ENCODE measurements at regions not wholly inside any gene's neighbourhood (a gene's known extent, or its start where the extent isn't known, plus 50 kb on each side); places are given as distances from the start of the nearest gene placed in this dataset.

DNA sequence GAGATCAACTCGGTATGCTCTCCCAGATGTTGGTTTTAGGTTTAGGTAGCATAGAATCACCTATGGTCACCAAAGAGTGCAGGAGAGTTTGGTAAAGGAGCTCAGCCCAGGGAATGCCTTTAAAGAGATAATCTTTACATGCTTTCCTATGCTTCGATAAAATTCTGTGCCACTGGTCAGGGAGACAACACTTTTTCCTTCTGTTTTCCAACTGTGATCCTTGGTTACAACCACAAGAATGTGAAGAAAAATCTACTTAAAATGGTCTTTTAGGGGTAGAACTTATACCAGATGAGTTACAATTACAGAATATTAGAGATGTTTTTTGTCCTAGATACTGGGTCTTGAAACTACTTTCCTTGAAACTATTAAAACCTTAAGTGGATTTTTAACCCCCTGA, 895.6 kb downstream of the TTLL7 start:
- TF ChIP-seq POLR2AphosphoS5 (IDR thresholded peaks at IDR 0.05): no peak
- TF ChIP-seq POLR2A (IDR thresholded peaks at IDR 0.05): no peak
- no peak for TF ChIP-seq EP300 (IDR thresholded peaks at IDR 0.05)
- TF ChIP-seq, protein P1, sequence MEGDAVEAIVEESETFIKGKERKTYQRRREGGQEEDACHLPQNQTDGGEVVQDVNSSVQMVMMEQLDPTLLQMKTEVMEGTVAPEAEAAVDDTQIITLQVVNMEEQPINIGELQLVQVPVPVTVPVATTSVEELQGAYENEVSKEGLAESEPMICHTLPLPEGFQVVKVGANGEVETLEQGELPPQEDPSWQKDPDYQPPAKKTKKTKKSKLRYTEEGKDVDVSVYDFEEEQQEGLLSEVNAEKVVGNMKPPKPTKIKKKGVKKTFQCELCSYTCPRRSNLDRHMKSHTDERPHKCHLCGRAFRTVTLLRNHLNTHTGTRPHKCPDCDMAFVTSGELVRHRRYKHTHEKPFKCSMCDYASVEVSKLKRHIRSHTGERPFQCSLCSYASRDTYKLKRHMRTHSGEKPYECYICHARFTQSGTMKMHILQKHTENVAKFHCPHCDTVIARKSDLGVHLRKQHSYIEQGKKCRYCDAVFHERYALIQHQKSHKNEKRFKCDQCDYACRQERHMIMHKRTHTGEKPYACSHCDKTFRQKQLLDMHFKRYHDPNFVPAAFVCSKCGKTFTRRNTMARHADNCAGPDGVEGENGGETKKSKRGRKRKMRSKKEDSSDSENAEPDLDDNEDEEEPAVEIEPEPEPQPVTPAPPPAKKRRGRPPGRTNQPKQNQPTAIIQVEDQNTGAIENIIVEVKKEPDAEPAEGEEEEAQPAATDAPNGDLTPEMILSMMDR (IDR thresholded peaks at IDR 0.05): no peak
- ATAC-seq: no peak
- H3K36me3 ChIP-seq: no peaks in the 10 kb centered on the region
- H3K27me3 ChIP-seq: no peaks in the 10 kb centered on the region
- H3K4me3 ChIP-seq: no peak overlapping the region
- H3K9me3 ChIP-seq: no peaks in the 10 kb centered on the region
- 53 to 57% methylated on average over 2 of the region's 2 CpGs for WGBS, 2 donors (ENCODE audit: low coverage in 1 of 2)
- no peak overlapping the region for H3K27ac ChIP-seq
- H3K4me1 ChIP-seq: peaks cover 0 to 14% (median 0%) of the 10 kb centered on the region in 3 donors

DNA sequence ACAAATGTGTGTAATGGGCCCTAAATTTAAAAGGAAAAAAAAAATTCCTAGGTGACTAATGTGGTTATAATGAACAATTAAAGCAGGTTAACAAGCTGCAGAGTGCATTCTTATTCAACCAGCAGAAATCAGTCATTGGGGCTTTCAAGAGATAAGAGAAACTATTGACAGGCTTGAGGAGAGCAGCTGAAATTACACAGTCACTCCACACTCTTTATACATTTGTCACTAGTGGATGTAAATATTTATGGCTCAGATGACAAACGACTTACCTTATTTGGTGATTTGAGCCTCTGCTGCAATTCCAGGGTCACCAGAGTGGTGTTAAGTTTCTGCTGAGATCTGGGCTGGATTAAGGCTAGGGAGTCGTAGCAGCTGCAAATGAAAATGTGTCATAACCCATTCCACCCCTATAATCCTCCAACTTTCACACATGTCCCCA, 896.3 kb downstream of the TTLL7 start:
- Histone ChIP-seq H3K36me3 (no peaks in the 10 kb centered on the region), H3K27me3 (no peaks in the 10 kb centered on the region), H3K4me1 (peaks cover 0 to 14% (median 0%) of the 10 kb centered on the region in 3 donors), H3K9me3 (no peaks in the 10 kb centered on the region), H3K4me3 (no peak overlapping the region), H3K27ac (no peak overlapping the region)
- WGBS, 2 donors (ENCODE audit: low coverage in 1 of 2): 42% methylated on average over 2 of the region's 2 CpGs; no CpG with 5 or more reads in 1 of the 2 donors
- ATAC-seq: no peak
- TF ChIP-seq, protein P1 (IDR thresholded peaks at IDR 0.05): no peak
- TF ChIP-seq POLR2A (IDR thresholded peaks at IDR 0.05): no peak
- no peak for TF ChIP-seq POLR2AphosphoS5 (IDR thresholded peaks at IDR 0.05)
- no peak for TF ChIP-seq EP300 (IDR thresholded peaks at IDR 0.05)

DNA sequence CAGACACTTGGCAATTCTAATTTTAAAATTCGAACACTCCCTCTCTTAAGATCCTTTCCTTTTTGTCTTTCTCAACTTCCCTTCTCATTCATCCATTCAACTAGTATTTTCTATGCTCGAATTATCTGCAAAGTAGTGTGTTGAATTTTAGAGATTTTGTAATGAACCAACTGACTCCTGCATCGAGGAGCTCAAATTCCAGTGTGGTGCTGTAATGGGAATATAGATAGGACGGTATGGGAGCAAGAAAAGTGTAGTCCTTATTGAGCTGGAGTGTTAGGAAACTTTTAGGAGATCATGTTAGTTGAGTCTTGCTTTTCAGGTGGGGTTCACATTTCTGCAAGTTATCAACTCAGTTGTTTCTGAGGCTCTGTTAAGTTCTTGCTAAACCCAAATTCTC, 897.5 kb downstream of the TTLL7 start:
- H3K9me3 ChIP-seq: no peaks in the 10 kb centered on the region
- no peak for TF ChIP-seq POLR2A (IDR thresholded peaks at IDR 0.05)
- TF ChIP-seq, protein P1 (IDR thresholded peaks at IDR 0.05): no peak
- no peak for TF ChIP-seq POLR2AphosphoS5 (IDR thresholded peaks at IDR 0.05)
- no peak for TF ChIP-seq EP300 (IDR thresholded peaks at IDR 0.05)

DNA sequence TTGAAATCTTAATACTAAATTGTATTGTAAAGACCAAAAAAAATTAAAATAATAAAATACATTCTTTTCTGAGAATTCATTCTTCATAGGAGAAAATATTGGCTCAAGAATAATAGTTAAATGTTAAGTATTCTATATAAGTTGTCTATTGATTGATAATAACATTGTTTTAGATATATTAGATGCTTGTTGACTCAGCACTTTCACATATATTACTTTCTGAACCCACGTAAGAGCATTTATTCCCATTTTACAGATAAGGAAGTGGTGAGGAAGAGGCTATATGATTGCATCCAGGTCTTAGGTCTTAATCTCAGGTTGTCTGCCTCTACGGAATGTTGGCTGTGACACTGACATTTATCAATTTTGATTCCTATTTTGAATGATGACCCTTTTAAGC, 898.8 kb downstream of the TTLL7 start:
- WGBS, 2 donors (ENCODE audit: low coverage in 1 of 2): 63 to 68% methylated on average over 1 to 2 of the region's 2 CpGs
- Histone ChIP-seq H3K36me3 (no peaks in the 10 kb centered on the region), H3K27me3 (no peaks in the 10 kb centered on the region), H3K9me3 (no peaks in the 10 kb centered on the region), H3K4me3 (no peak overlapping the region), H3K4me1 (peaks cover 0 to 14% (median 0%) of the 10 kb centered on the region in 3 donors), H3K27ac (no peak overlapping the region)
- no peak for ATAC-seq
- TF ChIP-seq, protein P1 (IDR thresholded peaks at IDR 0.05): no peak
- TF ChIP-seq POLR2AphosphoS5 (IDR thresholded peaks at IDR 0.05): no peak
- no peak for TF ChIP-seq EP300 (IDR thresholded peaks at IDR 0.05)
- no peak for TF ChIP-seq POLR2A (IDR thresholded peaks at IDR 0.05)

More for the DNA sequence above, 897.5 kb downstream of the TTLL7 start:
- no peaks in the 10 kb centered on the region for H3K27me3 ChIP-seq
- peaks cover 0 to 14% (median 0%) of the 10 kb centered on the region in 3 donors for H3K4me1 ChIP-seq
- WGBS, 2 donors (ENCODE audit: low coverage in 1 of 2): 40 to 68% methylated on average over 2 to 4 of the region's 4 CpGs
- no peak overlapping the region for H3K27ac ChIP-seq
- no peaks in the 10 kb centered on the region for H3K36me3 ChIP-seq
- ATAC-seq: no peak
- H3K4me3 ChIP-seq: no peak overlapping the region

DNA sequence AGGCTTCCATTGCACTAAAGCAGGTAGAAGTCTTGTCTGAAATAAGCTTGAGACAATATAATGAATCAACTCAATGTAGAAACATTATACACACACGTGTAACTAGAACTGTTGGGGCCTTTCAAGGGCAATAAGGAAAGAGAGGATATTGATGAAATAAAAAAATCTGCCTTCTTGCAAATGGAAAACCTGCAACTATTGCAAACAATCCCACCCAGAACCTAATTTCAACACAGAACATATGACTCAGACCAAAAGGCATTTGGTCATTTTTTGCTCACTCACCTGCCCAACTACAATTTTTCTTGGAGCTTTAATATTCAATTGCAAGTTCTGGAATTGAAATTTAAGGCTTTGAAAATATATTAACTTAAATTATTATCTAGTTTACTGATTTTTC, 900.1 kb downstream of the TTLL7 start:
- H3K4me3 ChIP-seq: no peak overlapping the region
- no peak overlapping the region for H3K27ac ChIP-seq
- H3K4me1 ChIP-seq: peaks cover 0 to 14% (median 0%) of the 10 kb centered on the region in 3 donors
- TF ChIP-seq POLR2A (IDR thresholded peaks at IDR 0.05) (no peak), POLR2AphosphoS5 (IDR thresholded peaks at IDR 0.05) (no peak), EP300 (IDR thresholded peaks at IDR 0.05) (no peak)
- TF ChIP-seq, protein P1 (IDR thresholded peaks at IDR 0.05): no peak
- 29 to 54% methylated on average over 1 of the region's 1 CpG for WGBS, 2 donors (ENCODE audit: low coverage in 1 of 2)
- no peaks in the 10 kb centered on the region for H3K36me3 ChIP-seq
- H3K9me3 ChIP-seq: no peaks in the 10 kb centered on the region
- H3K27me3 ChIP-seq: no peaks in the 10 kb centered on the region
- no peak for ATAC-seq
